Caco-2 (cell line): ENCODE measurements at regions not wholly inside any gene's neighbourhood (a gene's known extent, or its start where the extent isn't known, plus 50 kb on each side); places are given as distances from the start of the nearest gene placed in this dataset.

ENCODE experiments used
- BruUV-seq: library from RNA; stranded (reverse); fragments of 400-500 nt; replicated peaks from 2 replicates; lab custom pipeline; 2021; lab: Mats Ljungman, UMichigan
- CTCF ChIA-PET: fragments of 300-600 bp; sonication (Branson Sonifier 250); formaldehyde crosslinking; loops from one replicate; lab custom pipeline; 2022; ENCODE audit warnings: antibody characterized with exemption; lab: Charles Lee
- POLR2A ChIA-PET: fragments of 300-600 bp; sonication (Branson Sonifier 250); formaldehyde crosslinking; loops from one replicate; lab custom pipeline; 2022; ENCODE audit warnings: antibody characterized with exemption; lab: Charles Lee
- DNase-seq, 2 experiments: peaks; one replicate each; pipeline versions ENCODE4 v3.0.0 to v3.0.0-alpha.2; 2020 to 2022
- H3K27me3 ChIP-seq: replicated peaks from 2 replicates; pipeline ENCODE4 v1.6.0; 2011; ENCODE audit warnings: low read length; ENCODE audit not compliant: control insufficient read depth, insufficient read depth
- H3K36me3 ChIP-seq: 2 replicates; pipeline ENCODE4 v1.5.1; 2011; ENCODE audit warnings: low read length; ENCODE audit not compliant: control insufficient read depth, insufficient read depth
- H3K4me1 ChIP-seq: fragments of 250-450 bp; sonication (Bioruptor Pico); 2 replicates; pipeline ENCODE4 v1.5.1; 2020; ENCODE audit warnings: mild to moderate bottlenecking
- H3K4me3 ChIP-seq: 2 replicates; pipeline ENCODE4 v1.5.1; 2011; ENCODE audit warnings: low read depth, mild to moderate bottlenecking, control low read depth, low read length
- H3K9me3 ChIP-seq: fragments of 250-450 bp; sonication (Bioruptor Pico); 2 replicates; pipeline ENCODE4 v1.5.1; 2020; ENCODE audit warnings: mild to moderate bottlenecking, moderate library complexity
- H3K27ac Mint-ChIP-seq: one replicate; pipeline ENCODE4 v1.8.0; 2022; ENCODE audit warnings: mixed read lengths; ENCODE audit not compliant: unreplicated experiment
- H3K27me3 Mint-ChIP-seq: one replicate; pipeline ENCODE4 v1.8.0; 2022; ENCODE audit warnings: mixed read lengths; ENCODE audit not compliant: insufficient read depth, unreplicated experiment
- H3K36me3 Mint-ChIP-seq: one replicate; pipeline ENCODE4 v1.8.0; 2022; ENCODE audit warnings: mild to moderate bottlenecking, mixed read lengths; ENCODE audit not compliant: insufficient read depth, unreplicated experiment
- H3K4me1 Mint-ChIP-seq: one replicate; pipeline ENCODE4 v1.8.0; 2022; ENCODE audit warnings: low read depth, mixed read lengths; ENCODE audit not compliant: unreplicated experiment
- H3K4me3 Mint-ChIP-seq: one replicate; pipeline ENCODE4 v1.8.0; 2022; ENCODE audit warnings: mild to moderate bottlenecking, moderate library complexity, mixed read lengths; ENCODE audit not compliant: unreplicated experiment
- H3K9me3 Mint-ChIP-seq: one replicate; pipeline ENCODE4 v1.8.0; 2022; ENCODE audit warnings: mixed read lengths; ENCODE audit not compliant: unreplicated experiment
- CTCF ChIP-seq, 2 experiments: fragments of 200-600 bp in 1 of 2; IDR thresholded peaks; 1 replicate in 1 of 2; 2 replicates in 1 of 2; pipeline versions ENCODE4 v1.5.1 to v1.8.0; 2011 to 2022; ENCODE audit warnings: antibody characterized with exemption in 1 of 2, control low read depth in 1 of 2, inconsistent platforms in 1 of 2, low read depth in 1 of 2, low read length in 1 of 2, mild to moderate bottlenecking in 1 of 2, moderate library complexity in 1 of 2; ENCODE audit not compliant: insufficient read depth in 1 of 2, severe bottlenecking in 1 of 2, unreplicated experiment in 1 of 2
- intact Hi-C: fragments of 100-400 bp; cut with micrococcal nuclease; formaldehyde crosslinking; loops from one replicate; pipeline ENCODE4 v1.10.0; 2022; ENCODE audit not compliant: unreplicated experiment

- H3K4me1 ChIP-seq = no peaks in the 10 kb centered on the region
- BruUV-seq = no TSS peak
- H3K27ac Mint-ChIP-seq = no peak overlapping the region
- H3K36me3 Mint-ChIP-seq = no peaks in the 10 kb centered on the region
- POLR2A ChIA-PET = no interaction called here
- H3K4me3 Mint-ChIP-seq = no peak overlapping the region
- H3K27me3 Mint-ChIP-seq = peaks cover under 1% of the 10 kb centered on the region
- H3K9me3 ChIP-seq = no peaks in the 10 kb centered on the region
- no peak for DNase-seq
- no peak overlapping the region for H3K4me3 ChIP-seq
- no peaks in the 10 kb centered on the region for H3K36me3 ChIP-seq
- CTCF ChIA-PET = no interaction called here
- intact Hi-C loops = no loop called here
- no peaks in the 10 kb centered on the region for H3K9me3 Mint-ChIP-seq
- TF ChIP-seq CTCF (IDR thresholded peaks at IDR 0.05; ENCODE audit: insufficient read depth in 1 of 2, low read depth in 1 of 2, low read length in 1 of 2, severe bottlenecking in 1 of 2, unreplicated experiment in 1 of 2) = no peak
- H3K27me3 ChIP-seq = no peaks in the 10 kb centered on the region
- H3K4me1 Mint-ChIP-seq = no peaks in the 10 kb centered on the region
Observed at GRCh38 chr5:163976696-163977095, 471.3 kb downstream of the MAT2B start.

- no peaks in the 10 kb centered on the region for H3K4me1 Mint-ChIP-seq
- no peak overlapping the region for H3K27ac Mint-ChIP-seq
- no peaks in the 10 kb centered on the region for H3K9me3 ChIP-seq
- ChIA-PET POLR2A (no interaction called here), CTCF (no interaction called here)
- no peak overlapping the region for H3K4me3 Mint-ChIP-seq
- H3K36me3 ChIP-seq = no peaks in the 10 kb centered on the region
- H3K9me3 Mint-ChIP-seq = no peaks in the 10 kb centered on the region
- peak in 1 of 2 experiments; percentile 26 for DNase-seq
- no peaks in the 10 kb centered on the region for H3K36me3 Mint-ChIP-seq
- no TSS peak for BruUV-seq
- H3K4me3 ChIP-seq = no peak overlapping the region
- peaks cover 2% of the 10 kb centered on the region for H3K27me3 Mint-ChIP-seq
- H3K27me3 ChIP-seq = no peaks in the 10 kb centered on the region
- peak in 1 of 2 experiments; percentile 41 for TF ChIP-seq CTCF (IDR thresholded peaks at IDR 0.05; ENCODE audit: insufficient read depth in 1 of 2, low read depth in 1 of 2, low read length in 1 of 2, severe bottlenecking in 1 of 2, unreplicated experiment in 1 of 2)
- no peaks in the 10 kb centered on the region for H3K4me1 ChIP-seq
- intact Hi-C loops = loop anchor here (1.0 kb wide), 1 partner anchor 525 kb away; no protein-coding TSS in a partner anchor
Observed at GRCh38 chr5:163978897-163979296, 473.5 kb downstream of the MAT2B start.

- no TSS peak for BruUV-seq
- Mint-ChIP-seq H3K4me1 (no peaks in the 10 kb centered on the region), H3K27me3 (peaks cover 3% of the 10 kb centered on the region), H3K9me3 (no peaks in the 10 kb centered on the region), H3K27ac (no peak overlapping the region), H3K4me3 (no peak overlapping the region), H3K36me3 (no peaks in the 10 kb centered on the region)
- H3K27me3 ChIP-seq = no peaks in the 10 kb centered on the region
- no peak for DNase-seq
- H3K4me3 ChIP-seq = no peak overlapping the region
- CTCF ChIA-PET = no interaction called here
- intact Hi-C loops = no loop called here
- POLR2A ChIA-PET = no interaction called here
- no peaks in the 10 kb centered on the region for H3K36me3 ChIP-seq
- TF ChIP-seq CTCF (IDR thresholded peaks at IDR 0.05; ENCODE audit: insufficient read depth in 1 of 2, low read depth in 1 of 2, low read length in 1 of 2, severe bottlenecking in 1 of 2, unreplicated experiment in 1 of 2) = no peak
- no peaks in the 10 kb centered on the region for H3K4me1 ChIP-seq
- no peaks in the 10 kb centered on the region for H3K9me3 ChIP-seq
Observed at GRCh38 chr5:163988566-163988965, 483.1 kb downstream of the MAT2B start.
